NCI-H69 (cell line): ENCODE measurements at regions not wholly inside any gene's neighbourhood (a gene's known extent, or its start where the extent isn't known, plus 50 kb on each side); places are given as distances from the start of the nearest gene placed in this dataset.
A peak's percentile ranks its signal among the peaks of the same experiment; 100 is the strongest.

ENCODE experiments used
- DNase-seq: peaks from one replicate; lab custom pipeline; 2025; lab: John Stamatoyannopoulos, UW

GRCh38 chr2:147122944-147123343 lies 721.9 kb upstream of the ACVR2A start:
- DNase-seq: no peak

- DNase-seq: no peak
Observed at GRCh38 chr2:147110962-147111361, 733.9 kb upstream of the ACVR2A start.

GRCh38 chr2:147110317-147110716 lies 734.5 kb upstream of the ACVR2A start:
- DNase-seq: peak; percentile 29

- DNase-seq: no peak
Observed at GRCh38 chr2:147109291-147109690, 735.5 kb upstream of the ACVR2A start.

GRCh38 chr2:147108548-147108947 lies 736.3 kb upstream of the ACVR2A start:
- no peak for DNase-seq

- DNase-seq: no peak
Observed at GRCh38 chr2:147101941-147102790, 742.7 kb upstream of the ACVR2A start.

GRCh38 chr2:147100406-147101035 lies 744.3 kb upstream of the ACVR2A start:
- DNase-seq: no peak

GRCh38 chr2:147099845-147100244 lies 745.0 kb upstream of the ACVR2A start:
- peak; percentile 2 for DNase-seq

GRCh38 chr2:147098940-147099339 lies 745.9 kb upstream of the ACVR2A start:
- no peak for DNase-seq

GRCh38 chr2:147097747-147098146 lies 747.1 kb upstream of the ACVR2A start:
- DNase-seq: no peak

GRCh38 chr2:147096671-147097070 lies 748.2 kb upstream of the ACVR2A start:
- DNase-seq: no peak

GRCh38 chr2:147095376-147095775 lies 749.5 kb upstream of the ACVR2A start:
- no peak for DNase-seq

- no peak for DNase-seq
Observed at GRCh38 chr2:147094077-147094476, 750.8 kb upstream of the ACVR2A start.

- DNase-seq: no peak
Observed at GRCh38 chr2:147092266-147092665, 752.6 kb upstream of the ACVR2A start.

- no peak for DNase-seq
Observed at GRCh38 chr2:147091448-147091847, 753.4 kb upstream of the ACVR2A start.

- DNase-seq: no peak
Observed at GRCh38 chr2:147088871-147089270, 756.0 kb upstream of the ACVR2A start.

GRCh38 chr2:147086715-147087114 lies 758.1 kb upstream of the ACVR2A start:
- DNase-seq: no peak

GRCh38 chr2:147083664-147084063 lies 761.2 kb upstream of the ACVR2A start:
- no peak for DNase-seq

GRCh38 chr2:147082850-147083522 lies 761.8 kb upstream of the ACVR2A start:
- DNase-seq: peak; percentile 62

GRCh38 chr2:147081831-147082230 lies 763.0 kb upstream of the ACVR2A start:
- no peak for DNase-seq

- no peak for DNase-seq
Observed at GRCh38 chr2:147076634-147077033, 768.2 kb upstream of the ACVR2A start.

- no peak for DNase-seq
Observed at GRCh38 chr2:147068071-147068470, 776.8 kb upstream of the ACVR2A start.

GRCh38 chr2:147067136-147067535 lies 777.7 kb upstream of the ACVR2A start:
- no peak for DNase-seq
